Activated CD8-positive, alpha-beta memory T cell treated with anti-CD3 and anti-CD28 coated beads, Interleukin-2, amount 50 U/mL, for 1 hour (primary cell): ENCODE measurements at regions not wholly inside any gene's neighbourhood (a gene's known extent, or its start where the extent isn't known, plus 50 kb on each side); places are given as distances from the start of the nearest gene placed in this dataset.

ENCODE experiments used
- DNase-seq: peaks from one replicate; pipeline ENCODE4 v3.0.0-alpha.2; 2020; ENCODE audit errors: extremely low read depth

GRCh38 chr2:48258481-48259149 is 55.9 kb upstream of the FOXN2 start:
- no peak for DNase-seq

GRCh38 chr2:48259811-48260210 is 54.7 kb upstream of the FOXN2 start:
- DNase-seq: no peak

- DNase-seq: no peak
These were observed 49.9 kb upstream of the FOXN2 start for GRCh38 chr2:48264627-48265026.
